GM18499 (cell line): ENCODE measurements at regions not wholly inside any gene's neighbourhood (a gene's known extent, or its start where the extent isn't known, plus 50 kb on each side); places are given as distances from the start of the nearest gene placed in this dataset.

Experiments used
- ATAC-seq: cut with Tn5 transposase; IDR thresholded peaks from one replicate; pipeline ENCODE4 v1.9.1; 2021; ENCODE audit warnings: moderate number of reproducible peaks; ENCODE audit not compliant: insufficient read depth, unreplicated experiment

GRCh38 chr3:152050903-152051302, 177.5 kb downstream of the SUCNR1 start:
- ATAC-seq, result no peak

GRCh38 chr3:152051501-152052404, 178.3 kb downstream of the SUCNR1 start:
- ATAC-seq, result peak; percentile 69

- no peak for ATAC-seq
Measured at GRCh38 chr3:152053866-152054265, 180.4 kb downstream of the SUCNR1 start.

GRCh38 chr3:152054315-152054714, 180.9 kb downstream of the SUCNR1 start:
- peak; percentile 45 for ATAC-seq

- ATAC-seq, result no peak
Measured at GRCh38 chr3:152056073-152056472, 182.6 kb downstream of the SUCNR1 start.

- ATAC-seq, result no peak
Measured at GRCh38 chr3:152056481-152056880, 183.0 kb downstream of the SUCNR1 start.

- no peak for ATAC-seq
Measured at GRCh38 chr3:152056987-152057386, 183.5 kb downstream of the SUCNR1 start.

GRCh38 chr3:152058856-152059255, 185.4 kb downstream of the SUCNR1 start:
- ATAC-seq, result no peak

- no peak for ATAC-seq
Measured at GRCh38 chr3:152060701-152061100, 187.3 kb downstream of the SUCNR1 start.

GRCh38 chr3:152061296-152061695, 187.9 kb downstream of the SUCNR1 start:
- no peak for ATAC-seq

GRCh38 chr3:152069871-152070270, 196.4 kb downstream of the SUCNR1 start:
- no peak for ATAC-seq

GRCh38 chr3:152071315-152071714, 197.4 kb upstream of the MBNL1 start:
- no peak for ATAC-seq

GRCh38 chr3:152071924-152072323, 196.8 kb upstream of the MBNL1 start:
- no peak for ATAC-seq

- ATAC-seq, result no peak
Measured at GRCh38 chr3:152073267-152073666, 195.5 kb upstream of the MBNL1 start.

GRCh38 chr3:152076148-152076547, 192.6 kb upstream of the MBNL1 start:
- ATAC-seq, result no peak

- ATAC-seq, result no peak
Measured at GRCh38 chr3:152079980-152080379, 188.7 kb upstream of the MBNL1 start.

- no peak for ATAC-seq
Measured at GRCh38 chr3:152083135-152083534, 185.6 kb upstream of the MBNL1 start.

GRCh38 chr3:152084441-152085158, 184.1 kb upstream of the MBNL1 start:
- ATAC-seq, result no peak

GRCh38 chr3:152087153-152087552, 181.6 kb upstream of the MBNL1 start:
- ATAC-seq, result no peak

GRCh38 chr3:152089528-152089927, 179.2 kb upstream of the MBNL1 start:
- no peak for ATAC-seq

- no peak for ATAC-seq
Measured at GRCh38 chr3:152091725-152092124, 177.0 kb upstream of the MBNL1 start.
